GM06990 (cell line): ENCODE measurements at regions not wholly inside any gene's neighbourhood (a gene's known extent, or its start where the extent isn't known, plus 50 kb on each side); places are given as distances from the start of the nearest gene placed in this dataset.

ENCODE experiments used
- DNase-seq: peaks from one replicate; pipeline ENCODE4 v3.0.0-alpha.2; 2011; ENCODE audit not compliant: insufficient read length; ENCODE audit errors: extremely low read depth
- H3K27me3 ChIP-seq: replicated peaks from 2 replicates; pipeline ENCODE4 v1.6.0; 2011; ENCODE audit warnings: low read length; ENCODE audit not compliant: control insufficient read depth, insufficient read depth
- H3K36me3 ChIP-seq: 2 replicates; pipeline ENCODE4 v1.5.1; 2011; ENCODE audit warnings: low read length; ENCODE audit not compliant: control insufficient read depth, insufficient read depth
- H3K4me3 ChIP-seq: replicated peaks from 2 replicates; pipeline ENCODE4 v1.5.1; 2011; ENCODE audit warnings: low read depth, mild to moderate bottlenecking, control low read depth, low read length
- CTCF ChIP-seq: IDR thresholded peaks from 2 replicates; pipeline ENCODE4 v1.5.1; 2011; ENCODE audit warnings: low read length, control low read depth, mild to moderate bottlenecking, inconsistent platforms; ENCODE audit not compliant: insufficient read depth, poor library complexity, severe bottlenecking

GRCh38 chr4:14928035-14928434 is 74.2 kb upstream of the CPEB2 start:
- no peak for DNase-seq
- Histone ChIP-seq H3K27me3 (no peaks in the 10 kb centered on the region), H3K4me3 (no peak overlapping the region), H3K36me3 (no peaks in the 10 kb centered on the region)
- no peak for TF ChIP-seq CTCF

- no peak for DNase-seq
- Histone ChIP-seq H3K4me3 (no peak overlapping the region), H3K27me3 (no peaks in the 10 kb centered on the region), H3K36me3 (no peaks in the 10 kb centered on the region)
- TF ChIP-seq CTCF, result no peak
Measured at GRCh38 chr4:14929669-14930068, 72.6 kb upstream of the CPEB2 start.

GRCh38 chr4:14934704-14935390 is 67.4 kb upstream of the CPEB2 start:
- no peak overlapping the region for H3K4me3 ChIP-seq
- no peak for DNase-seq
- TF ChIP-seq CTCF, result no peak
- no peaks in the 10 kb centered on the region for H3K27me3 ChIP-seq
- no peaks in the 10 kb centered on the region for H3K36me3 ChIP-seq

- no peaks in the 10 kb centered on the region for H3K36me3 ChIP-seq
- DNase-seq, result no peak
- H3K4me3 ChIP-seq, result no peak overlapping the region
- H3K27me3 ChIP-seq, result no peaks in the 10 kb centered on the region
- TF ChIP-seq CTCF, result no peak
Measured at GRCh38 chr4:14943749-14944148, 58.5 kb upstream of the CPEB2 start.

- TF ChIP-seq CTCF, result no peak
- no peak for DNase-seq
- H3K36me3 ChIP-seq, result no peaks in the 10 kb centered on the region
Measured at GRCh38 chr4:14952352-14952751, 49.9 kb upstream of the CPEB2 start.

More at GRCh38 chr4:14952352-14952751, 49.9 kb upstream of the CPEB2 start:
- H3K4me3 ChIP-seq, result no peak overlapping the region
- H3K27me3 ChIP-seq, result no peaks in the 10 kb centered on the region
